ENCODE measurements at regions not wholly inside any gene's neighbourhood (a gene's known extent, or its start where the extent isn't known, plus 50 kb on each side); places are given as distances from the start of the nearest gene placed in this dataset.

DNA sequence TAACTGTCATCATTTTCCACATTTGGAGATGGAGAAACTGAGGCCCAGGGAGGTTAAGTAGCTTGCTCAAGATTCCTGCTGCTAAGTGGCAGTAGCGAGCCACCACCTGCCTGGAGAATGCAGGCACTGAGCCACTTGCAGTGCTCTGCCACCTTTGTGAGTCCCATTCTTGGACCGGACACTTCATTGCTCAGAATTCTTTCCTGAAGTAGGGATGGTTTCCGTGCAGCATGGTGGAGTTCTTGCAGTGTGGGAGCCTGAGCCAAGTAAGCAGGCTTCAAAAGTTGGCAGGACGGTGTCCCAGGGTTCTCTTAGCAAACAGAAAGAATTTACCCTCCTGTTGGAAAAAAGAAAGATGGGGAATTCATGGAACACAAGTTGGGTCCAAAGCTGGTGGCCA, 115.0 kb upstream of the MMADHC start:
- no peak for TF ChIP-seq EP300 (IDR thresholded peaks at IDR 0.05)
- no peak for TF ChIP-seq CTCF (IDR thresholded peaks at IDR 0.05)
- no peak for TF ChIP-seq POLR2A (IDR thresholded peaks at IDR 0.05)
